ENCODE measurements at regions not wholly inside any gene's neighbourhood (a gene's known extent, or its start where the extent isn't known, plus 50 kb on each side); places are given as distances from the start of the nearest gene placed in this dataset.

- TF ChIP-seq REST (IDR thresholded peaks at IDR 0.05; ENCODE audit: insufficient read depth in 1 of 2, low read depth in 2 of 2, low read length in 1 of 2) = no peak
- no peak for TF ChIP-seq SIN3A (IDR thresholded peaks at IDR 0.05; ENCODE audit: borderline replicate concordance, insufficient read depth, low read depth, low read length)
- TF ChIP-seq, protein P1, sequence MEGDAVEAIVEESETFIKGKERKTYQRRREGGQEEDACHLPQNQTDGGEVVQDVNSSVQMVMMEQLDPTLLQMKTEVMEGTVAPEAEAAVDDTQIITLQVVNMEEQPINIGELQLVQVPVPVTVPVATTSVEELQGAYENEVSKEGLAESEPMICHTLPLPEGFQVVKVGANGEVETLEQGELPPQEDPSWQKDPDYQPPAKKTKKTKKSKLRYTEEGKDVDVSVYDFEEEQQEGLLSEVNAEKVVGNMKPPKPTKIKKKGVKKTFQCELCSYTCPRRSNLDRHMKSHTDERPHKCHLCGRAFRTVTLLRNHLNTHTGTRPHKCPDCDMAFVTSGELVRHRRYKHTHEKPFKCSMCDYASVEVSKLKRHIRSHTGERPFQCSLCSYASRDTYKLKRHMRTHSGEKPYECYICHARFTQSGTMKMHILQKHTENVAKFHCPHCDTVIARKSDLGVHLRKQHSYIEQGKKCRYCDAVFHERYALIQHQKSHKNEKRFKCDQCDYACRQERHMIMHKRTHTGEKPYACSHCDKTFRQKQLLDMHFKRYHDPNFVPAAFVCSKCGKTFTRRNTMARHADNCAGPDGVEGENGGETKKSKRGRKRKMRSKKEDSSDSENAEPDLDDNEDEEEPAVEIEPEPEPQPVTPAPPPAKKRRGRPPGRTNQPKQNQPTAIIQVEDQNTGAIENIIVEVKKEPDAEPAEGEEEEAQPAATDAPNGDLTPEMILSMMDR (IDR thresholded peaks at IDR 0.05) = no peak
- TF ChIP-seq POLR2AphosphoS5 (IDR thresholded peaks at IDR 0.05; ENCODE audit: low read depth, low read length) = no peak
- no peak for TF ChIP-seq TCF7L2 (IDR thresholded peaks at IDR 0.05; ENCODE audit: low read depth, low read length)
Measured at GRCh38 chr2:180071797-180072196, 64.7 kb upstream of the CWC22 start.
